NCI-H2081 treated with DMSO at 0.1 percent for 48 hours (cell line): ENCODE measurements at regions not wholly inside any gene's neighbourhood (a gene's known extent, or its start where the extent isn't known, plus 50 kb on each side); places are given as distances from the start of the nearest gene placed in this dataset.

Experiments used
- DNase-seq: peaks from one replicate; lab custom pipeline; 2025; lab: John Stamatoyannopoulos, UW

GRCh38 chr9:68648164-68648563 lies 56.9 kb upstream of the PIP5K1B start:
- no peak for DNase-seq

- no peak for DNase-seq
Measured at GRCh38 chr9:68648971-68649370, 56.1 kb upstream of the PIP5K1B start.

- DNase-seq, result no peak
Measured at GRCh38 chr9:68651280-68651893, 53.7 kb upstream of the PIP5K1B start.

DNA sequence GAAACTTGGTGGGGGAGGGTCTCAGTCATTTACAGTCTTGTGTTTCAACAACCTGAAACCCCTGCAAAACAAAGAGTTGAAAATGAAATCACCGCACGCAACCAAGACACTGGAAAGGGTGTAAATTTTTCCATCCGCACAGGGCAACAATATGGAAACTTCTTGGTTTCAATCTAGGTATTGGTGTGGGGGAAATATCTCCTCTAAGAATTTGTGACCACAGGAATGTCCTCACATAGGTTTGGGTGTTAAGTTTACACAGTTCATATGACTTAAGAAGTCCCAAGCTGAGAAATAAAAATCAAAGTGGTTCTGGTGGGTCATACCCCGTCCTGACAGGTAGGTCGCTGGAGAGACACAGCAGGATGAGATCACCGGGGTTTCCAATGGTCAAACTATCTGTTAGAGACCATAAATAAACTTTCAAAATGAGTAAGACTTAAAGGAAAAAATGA lies 51.9 kb upstream of the PIP5K1B start:
- DNase-seq, result no peak

GRCh38 chr9:68654075-68654474 lies 51.0 kb upstream of the PIP5K1B start:
- DNase-seq, result no peak
